ENCODE measurements at regions not wholly inside any gene's neighbourhood (a gene's known extent, or its start where the extent isn't known, plus 50 kb on each side); places are given as distances from the start of the nearest gene placed in this dataset.

GRCh38 chr1:69485616-69486015, 82.1 kb upstream of the LRRC7 start:
- no peak overlapping the region for H3K9ac ChIP-seq (ENCODE audit: low read length in 3 of 3)
- no peak for FAIRE-seq
- H3K4me3 ChIP-seq (ENCODE audit: low read length in 3 of 3), result no peak overlapping the region
- H3K9me3 ChIP-seq (ENCODE audit: control insufficient read depth in 2 of 3, insufficient read depth in 1 of 3, low read length in 3 of 3), result no peaks in the 10 kb centered on the region
- peak in 1 of 5 donors; percentile 3 for DNase-seq
- no peak overlapping the region for H3K27ac ChIP-seq (ENCODE audit: low read depth in 2 of 2, low read length in 2 of 2)
- TF ChIP-seq CTCF (IDR thresholded peaks at IDR 0.05; ENCODE audit: borderline replicate concordance, extremely low read depth, insufficient read depth), result no peak
- no peaks in the 10 kb centered on the region for H3K27me3 ChIP-seq (ENCODE audit: control insufficient read depth, insufficient read depth, low read length)
- no peaks in the 10 kb centered on the region for H3K4me1 ChIP-seq (ENCODE audit: control insufficient read depth in 2 of 3, insufficient read depth in 2 of 3, low read depth in 1 of 3, low read length in 3 of 3)
- intact Hi-C loops (cut with DNase I), result no loop called here
- no peaks in the 10 kb centered on the region for H3K36me3 ChIP-seq (ENCODE audit: control insufficient read depth in 2 of 3, insufficient read depth in 3 of 3, low read length in 3 of 3)

GRCh38 chr1:69491416-69491815, 76.3 kb upstream of the LRRC7 start:
- Histone ChIP-seq H3K9ac (ENCODE audit: low read length in 3 of 3) (no peak overlapping the region), H3K36me3 (ENCODE audit: control insufficient read depth in 2 of 3, insufficient read depth in 3 of 3, low read length in 3 of 3) (no peaks in the 10 kb centered on the region), H3K27me3 (ENCODE audit: control insufficient read depth, insufficient read depth, low read length) (no peaks in the 10 kb centered on the region), H3K9me3 (ENCODE audit: control insufficient read depth in 2 of 3, insufficient read depth in 1 of 3, low read length in 3 of 3) (no peaks in the 10 kb centered on the region), H3K27ac (ENCODE audit: low read depth in 2 of 2, low read length in 2 of 2) (no peak overlapping the region), H3K4me3 (ENCODE audit: low read length in 3 of 3) (no peak overlapping the region), H3K4me1 (ENCODE audit: control insufficient read depth in 2 of 3, insufficient read depth in 2 of 3, low read depth in 1 of 3, low read length in 3 of 3) (no peaks in the 10 kb centered on the region)
- FAIRE-seq, result no peak
- intact Hi-C loops (cut with DNase I), result no loop called here
- DNase-seq, result no peak
- no peak for TF ChIP-seq CTCF (IDR thresholded peaks at IDR 0.05; ENCODE audit: borderline replicate concordance, extremely low read depth, insufficient read depth)

- intact Hi-C loops (cut with DNase I), result no loop called here
- H3K36me3 ChIP-seq (ENCODE audit: control insufficient read depth in 2 of 3, insufficient read depth in 3 of 3, low read length in 3 of 3), result no peaks in the 10 kb centered on the region
- H3K4me3 ChIP-seq (ENCODE audit: low read length in 3 of 3), result no peak overlapping the region
- H3K27me3 ChIP-seq (ENCODE audit: control insufficient read depth, insufficient read depth, low read length), result no peaks in the 10 kb centered on the region
- no peak overlapping the region for H3K27ac ChIP-seq (ENCODE audit: low read depth in 2 of 2, low read length in 2 of 2)
- no peaks in the 10 kb centered on the region for H3K9me3 ChIP-seq (ENCODE audit: control insufficient read depth in 2 of 3, insufficient read depth in 1 of 3, low read length in 3 of 3)
- DNase-seq (no peak), FAIRE-seq (no peak)
- H3K9ac ChIP-seq (ENCODE audit: low read length in 3 of 3), result no peak overlapping the region
- TF ChIP-seq CTCF (IDR thresholded peaks at IDR 0.05; ENCODE audit: borderline replicate concordance, extremely low read depth, insufficient read depth), result no peak
- H3K4me1 ChIP-seq (ENCODE audit: control insufficient read depth in 2 of 3, insufficient read depth in 2 of 3, low read depth in 1 of 3, low read length in 3 of 3), result no peaks in the 10 kb centered on the region
Measured at GRCh38 chr1:69492286-69492685, 75.4 kb upstream of the LRRC7 start.

- Histone ChIP-seq H3K9me3 (ENCODE audit: control insufficient read depth in 2 of 3, insufficient read depth in 1 of 3, low read length in 3 of 3) (no peaks in the 10 kb centered on the region), H3K4me1 (ENCODE audit: control insufficient read depth in 2 of 3, insufficient read depth in 2 of 3, low read depth in 1 of 3, low read length in 3 of 3) (no peaks in the 10 kb centered on the region), H3K4me3 (ENCODE audit: low read length in 3 of 3) (no peak overlapping the region), H3K27ac (ENCODE audit: low read depth in 2 of 2, low read length in 2 of 2) (no peak overlapping the region), H3K36me3 (ENCODE audit: control insufficient read depth in 2 of 3, insufficient read depth in 3 of 3, low read length in 3 of 3) (no peaks in the 10 kb centered on the region), H3K27me3 (ENCODE audit: control insufficient read depth, insufficient read depth, low read length) (no peaks in the 10 kb centered on the region), H3K9ac (ENCODE audit: low read length in 3 of 3) (no peak overlapping the region)
- DNase-seq (no peak), FAIRE-seq (no peak)
- no peak for TF ChIP-seq CTCF (IDR thresholded peaks at IDR 0.05; ENCODE audit: borderline replicate concordance, extremely low read depth, insufficient read depth)
- intact Hi-C loops (cut with DNase I), result no loop called here
Measured at GRCh38 chr1:69494221-69494620, 73.5 kb upstream of the LRRC7 start.

Measured in kidney (tissue), 13 donors.